ENCODE measurements at regions not wholly inside any gene's neighbourhood (a gene's known extent, or its start where the extent isn't known, plus 50 kb on each side); places are given as distances from the start of the nearest gene placed in this dataset.

- TF ChIP-seq CTCF (IDR thresholded peaks at IDR 0.05) (no peak), POLR2AphosphoS5 (IDR thresholded peaks at IDR 0.05) (no peak)
Measured at GRCh38 chr2:216300906-216301305, 71.4 kb downstream of the MARCHF4 start.
